Ovary (tissue), 7 donors: ENCODE measurements at regions not wholly inside any gene's neighbourhood (a gene's known extent, or its start where the extent isn't known, plus 50 kb on each side); places are given as distances from the start of the nearest gene placed in this dataset.

Experiments used
- DNase-seq, 5 donors: peaks; one replicate each; pipeline ENCODE4 v3.0.0-alpha.2; 2019 to 2020
- H3K27ac ChIP-seq, 2 donors: fragments of 200-600 bp; one replicate each; pipeline versions ENCODE4 v1.5.1 to v1.8.0; 2019 to 2022
- H3K27me3 ChIP-seq: fragments of 200-600 bp; one replicate; pipeline ENCODE4 v1.8.0; 2022
- H3K36me3 ChIP-seq: fragments of 200-600 bp; sonication (generic); one replicate; pipeline ENCODE4 v1.5.1; 2019
- H3K4me1 ChIP-seq: one replicate; pipeline ENCODE4 v1.8.1; 2013; ENCODE audit warnings: mild to moderate bottlenecking, moderate library complexity; ENCODE audit not compliant: insufficient read depth
- H3K4me3 ChIP-seq: fragments of 200-600 bp; sonication (generic); one replicate; pipeline ENCODE4 v1.5.1; 2017
- H3K9me3 ChIP-seq, 2 donors: fragments of 200-600 bp in 1 of 2; sonication (generic) in 1 of 2; one replicate each; pipeline versions ENCODE4 v1.5.1 to v1.8.1; 2013 to 2019; ENCODE audit warnings: mild to moderate bottlenecking in 1 of 2, moderate library complexity in 1 of 2
- EP300 ChIP-seq: sonication (generic); formaldehyde crosslinking; IDR thresholded peaks from one replicate; pipeline ENCODE4 v1.6.1; 2017; ENCODE audit warnings: antibody characterized with exemption
- POLR2A ChIP-seq: fragments of 450-650 bp; IDR thresholded peaks from one replicate; pipeline ENCODE4 v1.6.1; 2017; ENCODE audit warnings: antibody characterized with exemption, mild to moderate bottlenecking, moderate library complexity
- WGBS, 3 donors: extraction: QIAGEN DNeasy Blood & Tissue Kit in 1 of 3; methylation state at CpG; one replicate each; pipeline versions ENCODE4 v1.1.5 to v1.1.7; 2013 to 2017; 5-methylcytosine and 5-hydroxymethylcytosine counted together
- intact Hi-C, 4 donors: fragments of 100-400 bp; cut with DNase I; formaldehyde crosslinking; loops; one replicate each; pipeline versions ENCODE4 v1.11.0 to v1.15.1; 2022 to 2023
- TF ChIP-seq, protein P1 (sequence below), 3 donors: fragments of 450-650 bp in 2 of 3; fragments of 200-600 bp in 1 of 3; IDR thresholded peaks; one replicate each; pipeline versions ENCODE4 v1.5.1 to v1.8.0; 2016 to 2022; ENCODE audit warnings: antibody characterized with exemption in 3 of 3, mild to moderate bottlenecking in 1 of 3
- donor health status: DM: no; HTN: no; CAD: no; lungs with moderate emphysema.
- donor health status: DM: no; HTN: no; CAD: no.
- donor health status: Bipolar disorder and iron deficiency.
- donor health status: DM: no; HTN: no; CAD: no.
- donor health status: DM: yes; HTN: yes; CAD: no.

DNA sequence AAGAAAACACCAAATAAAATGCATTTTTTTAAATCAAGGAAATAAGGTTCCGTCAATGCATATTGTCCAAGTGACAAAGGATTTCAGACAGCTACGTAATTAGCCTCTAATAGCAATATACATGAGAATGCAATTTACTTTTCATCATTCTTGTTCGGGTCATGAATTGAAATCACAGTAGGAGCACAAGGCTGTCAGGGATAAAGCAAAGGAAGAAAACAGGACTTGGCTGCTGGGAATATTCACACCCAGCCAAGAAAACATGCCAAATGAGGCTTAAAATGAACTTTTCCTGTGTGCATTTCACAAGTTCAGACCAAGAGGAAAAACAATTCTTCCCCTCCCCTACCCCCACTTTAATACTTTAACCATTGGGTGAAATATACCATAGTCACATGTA is 188.6 kb downstream of the CWF19L2 start:
- H3K36me3 ChIP-seq: no peaks in the 10 kb centered on the region
- TF ChIP-seq POLR2A (no peak), EP300 (no peak)
- TF ChIP-seq, protein P1, sequence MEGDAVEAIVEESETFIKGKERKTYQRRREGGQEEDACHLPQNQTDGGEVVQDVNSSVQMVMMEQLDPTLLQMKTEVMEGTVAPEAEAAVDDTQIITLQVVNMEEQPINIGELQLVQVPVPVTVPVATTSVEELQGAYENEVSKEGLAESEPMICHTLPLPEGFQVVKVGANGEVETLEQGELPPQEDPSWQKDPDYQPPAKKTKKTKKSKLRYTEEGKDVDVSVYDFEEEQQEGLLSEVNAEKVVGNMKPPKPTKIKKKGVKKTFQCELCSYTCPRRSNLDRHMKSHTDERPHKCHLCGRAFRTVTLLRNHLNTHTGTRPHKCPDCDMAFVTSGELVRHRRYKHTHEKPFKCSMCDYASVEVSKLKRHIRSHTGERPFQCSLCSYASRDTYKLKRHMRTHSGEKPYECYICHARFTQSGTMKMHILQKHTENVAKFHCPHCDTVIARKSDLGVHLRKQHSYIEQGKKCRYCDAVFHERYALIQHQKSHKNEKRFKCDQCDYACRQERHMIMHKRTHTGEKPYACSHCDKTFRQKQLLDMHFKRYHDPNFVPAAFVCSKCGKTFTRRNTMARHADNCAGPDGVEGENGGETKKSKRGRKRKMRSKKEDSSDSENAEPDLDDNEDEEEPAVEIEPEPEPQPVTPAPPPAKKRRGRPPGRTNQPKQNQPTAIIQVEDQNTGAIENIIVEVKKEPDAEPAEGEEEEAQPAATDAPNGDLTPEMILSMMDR (IDR thresholded peaks at IDR 0.05): no peak
- no peaks in the 10 kb centered on the region for H3K27me3 ChIP-seq
- intact Hi-C loops: no loop called here
- H3K9me3 ChIP-seq: no peaks in the 10 kb centered on the region
- no peak overlapping the region for H3K4me3 ChIP-seq
- H3K4me1 ChIP-seq: no peaks in the 10 kb centered on the region
- no peak overlapping the region for H3K27ac ChIP-seq
- WGBS, 3 donors: 35 to 47% (median 42%) methylated on average over 3 of the region's 3 CpGs
- no peak for DNase-seq

DNA sequence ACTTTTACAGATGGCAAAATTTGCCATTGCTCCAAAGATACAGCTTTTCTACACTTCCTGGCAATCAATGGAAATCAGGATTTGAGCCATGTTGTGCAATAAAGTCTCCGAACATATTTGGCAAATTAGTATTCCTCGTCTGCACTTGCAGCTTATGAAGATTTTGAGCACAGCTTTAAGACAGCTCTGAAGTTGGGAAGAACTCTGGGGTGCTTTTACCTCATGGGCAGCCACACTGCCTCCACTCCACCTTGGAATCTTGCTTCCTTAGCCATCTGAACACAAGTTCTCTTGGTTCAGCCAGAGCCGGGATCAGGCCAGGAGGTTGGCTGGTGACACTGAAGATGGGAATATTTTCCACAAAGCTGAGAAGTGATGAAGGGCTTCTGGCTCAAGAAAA is 191.2 kb downstream of the CWF19L2 start:
- Histone ChIP-seq H3K27ac (no peak overlapping the region), H3K9me3 (no peaks in the 10 kb centered on the region), H3K36me3 (no peaks in the 10 kb centered on the region), H3K4me3 (no peak overlapping the region), H3K27me3 (no peaks in the 10 kb centered on the region), H3K4me1 (no peaks in the 10 kb centered on the region)
- TF ChIP-seq POLR2A: no peak
- intact Hi-C loops: no loop called here
- DNase-seq: no peak
- 70 to 76% (median 76%) methylated on average over 3 of the region's 3 CpGs for WGBS, 3 donors

DNA sequence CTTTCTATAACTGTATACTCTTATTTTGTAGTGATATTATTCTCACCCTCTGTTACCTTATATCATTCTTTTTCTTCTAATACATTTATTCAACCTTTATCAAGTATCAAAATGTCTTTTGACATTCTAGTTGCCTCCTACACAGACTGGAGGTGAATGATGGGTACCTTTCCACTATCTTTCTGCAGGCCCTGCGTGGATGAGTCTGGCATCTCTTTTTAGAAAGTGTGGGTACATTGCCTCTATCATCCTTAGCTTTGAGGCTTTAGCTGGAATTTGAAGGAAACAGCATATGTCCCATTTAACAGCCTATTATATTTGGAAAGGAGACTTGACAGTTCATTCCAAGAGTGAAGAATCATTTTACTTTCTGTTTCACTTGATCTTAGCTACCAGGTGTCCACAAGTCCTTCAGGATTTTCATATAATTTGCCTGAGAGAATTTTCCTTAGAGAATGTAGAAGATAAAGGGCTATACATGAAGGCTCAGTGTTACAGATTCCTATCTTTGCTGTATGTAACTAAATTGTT is 192.0 kb downstream of the CWF19L2 start:
- WGBS, 3 donors: 64 to 69% (median 68%) methylated on average over 1 of the region's 1 CpG
- Histone ChIP-seq H3K4me3 (no peak overlapping the region), H3K9me3 (no peaks in the 10 kb centered on the region), H3K27ac (no peak overlapping the region), H3K27me3 (no peaks in the 10 kb centered on the region), H3K36me3 (no peaks in the 10 kb centered on the region), H3K4me1 (no peaks in the 10 kb centered on the region)
- no peak for DNase-seq
- intact Hi-C loops: no loop called here
- TF ChIP-seq, protein P1 (IDR thresholded peaks at IDR 0.05): no peak
- TF ChIP-seq POLR2A (no peak), EP300 (no peak)

DNA sequence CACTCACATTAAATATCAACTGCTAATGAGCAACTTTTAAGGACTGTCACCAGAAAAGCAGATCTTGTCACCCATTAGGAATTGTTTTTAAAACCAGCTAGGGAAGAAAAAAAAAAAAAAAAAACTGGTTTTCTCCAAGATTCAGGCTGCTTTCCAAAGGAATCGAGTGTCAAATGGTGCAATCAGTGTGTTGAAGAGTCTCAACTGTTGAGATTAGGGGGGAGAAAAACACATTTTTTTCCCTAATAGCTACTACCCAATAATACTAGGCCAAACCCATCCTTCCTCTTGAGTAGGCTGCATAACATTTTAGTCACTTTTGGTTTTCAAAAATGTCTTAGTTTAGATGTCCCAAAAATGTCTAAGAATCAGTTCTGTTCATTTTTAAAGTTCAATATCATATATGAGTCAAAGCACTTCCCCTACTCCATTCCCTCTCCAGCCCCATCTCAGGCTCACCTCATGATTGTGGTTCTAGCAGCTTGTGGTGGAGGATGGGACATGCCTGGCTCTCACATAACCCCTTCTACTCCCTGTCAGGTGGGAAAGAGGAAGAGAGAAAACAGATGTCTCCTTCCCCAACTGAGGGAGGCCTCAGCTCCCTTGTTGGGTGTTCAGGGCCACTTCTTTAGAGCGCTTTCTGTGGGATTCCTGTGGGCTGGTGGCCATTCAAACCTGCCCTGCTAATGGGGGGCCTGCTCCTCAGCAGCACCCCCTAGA is 193.6 kb downstream of the CWF19L2 start:
- no peaks in the 10 kb centered on the region for H3K27me3 ChIP-seq
- intact Hi-C loops: no loop called here
- no peaks in the 10 kb centered on the region for H3K9me3 ChIP-seq
- no peak overlapping the region for H3K4me3 ChIP-seq
- TF ChIP-seq EP300 (no peak), POLR2A (no peak)
- TF ChIP-seq, protein P1 (IDR thresholded peaks at IDR 0.05): no peak
- no peak overlapping the region for H3K27ac ChIP-seq
- H3K36me3 ChIP-seq: no peaks in the 10 kb centered on the region
- no peak for DNase-seq
- WGBS, 3 donors: 50 to 55% (median 50%) methylated on average over 2 of the region's 2 CpGs
- no peaks in the 10 kb centered on the region for H3K4me1 ChIP-seq

DNA sequence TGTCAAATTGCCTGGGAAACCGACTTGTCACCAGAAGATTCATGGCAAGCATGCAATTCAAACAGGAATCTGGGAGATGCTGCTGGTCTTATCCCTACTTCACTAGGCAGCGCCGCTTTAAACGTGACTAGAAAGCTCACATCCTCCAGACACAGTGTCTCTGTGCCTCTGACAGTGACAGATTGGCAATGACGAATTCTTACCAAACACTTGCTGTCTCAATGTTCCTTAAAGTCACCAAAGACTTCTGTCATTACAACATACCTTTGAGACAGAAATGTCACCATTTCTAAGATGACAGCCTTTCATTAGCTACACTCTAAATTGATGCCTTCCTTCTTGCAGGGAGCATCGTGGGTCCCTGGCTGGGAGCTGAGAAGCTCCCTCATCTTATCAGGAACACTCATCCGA is 197.8 kb downstream of the CWF19L2 start:
- intact Hi-C loops: no loop called here
- Histone ChIP-seq H3K4me3 (no peak overlapping the region), H3K9me3 (no peaks in the 10 kb centered on the region), H3K27ac (no peak overlapping the region), H3K4me1 (no peaks in the 10 kb centered on the region), H3K27me3 (no peaks in the 10 kb centered on the region), H3K36me3 (no peaks in the 10 kb centered on the region)
- 67 to 79% (median 71%) methylated on average over 7 of the region's 7 CpGs for WGBS, 3 donors
- DNase-seq: no peak
- TF ChIP-seq, protein P1 (IDR thresholded peaks at IDR 0.05): no peak
- TF ChIP-seq EP300: no peak
- TF ChIP-seq POLR2A: no peak
